Astrocyte of the hippocampus (primary cell): ENCODE measurements at regions not wholly inside any gene's neighbourhood (a gene's known extent, or its start where the extent isn't known, plus 50 kb on each side); places are given as distances from the start of the nearest gene placed in this dataset.
A peak's percentile ranks its signal among the peaks of the same experiment; 100 is the strongest.
"Not testable (repeated sequence)": the region's sequence is repeated elsewhere in the genome, so short reads cannot be mapped to it uniquely, and the experiment has no call there.

Experiments used
- DNase-seq: peaks from one replicate; pipeline ENCODE4 v3.0.0; 2011; ENCODE audit warnings: low read depth, low spot score

DNA sequence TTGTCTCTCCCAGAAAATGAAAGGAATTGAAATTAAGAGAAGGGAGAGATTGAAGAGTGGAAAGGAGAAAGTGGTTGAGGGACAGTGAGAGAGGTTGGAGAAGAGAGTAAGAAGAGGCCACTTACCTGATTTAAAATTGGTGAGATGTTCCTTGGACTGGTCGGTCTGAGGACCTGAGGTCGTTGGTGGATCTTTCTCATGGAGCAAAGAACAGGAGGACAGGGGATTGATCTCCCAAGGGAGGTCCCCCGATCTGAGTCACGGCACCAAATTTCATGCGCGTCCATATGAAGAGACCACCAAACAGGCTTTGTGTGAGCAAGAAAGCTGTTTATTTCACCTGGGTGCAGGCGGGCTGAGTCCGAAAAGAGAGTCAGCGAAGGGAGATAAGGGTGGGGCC lies 415.7 kb upstream of the EPHA7 start:
- not testable (repeated sequence) for DNase-seq

DNA sequence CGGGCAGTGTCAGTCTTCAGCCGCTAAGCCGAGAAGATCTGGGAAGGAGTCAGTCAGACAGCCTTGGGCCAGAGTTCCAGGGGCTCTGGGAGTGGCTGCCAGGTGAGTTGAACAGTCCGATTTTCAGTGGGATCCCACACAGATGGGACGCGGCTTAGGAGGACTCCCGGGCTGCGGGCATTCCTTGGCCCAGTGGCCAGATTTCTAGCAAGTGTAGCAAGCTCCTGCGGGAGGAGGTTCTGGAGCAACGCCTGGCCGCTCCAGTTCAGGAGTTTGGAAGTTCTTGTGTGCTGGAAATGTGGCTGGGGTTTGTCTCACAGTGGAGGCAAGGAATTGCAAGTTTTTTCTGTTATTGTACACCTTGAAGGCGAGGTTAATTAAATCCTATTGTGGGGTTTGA lies 414.0 kb upstream of the EPHA7 start:
- not testable (repeated sequence) for DNase-seq

DNA sequence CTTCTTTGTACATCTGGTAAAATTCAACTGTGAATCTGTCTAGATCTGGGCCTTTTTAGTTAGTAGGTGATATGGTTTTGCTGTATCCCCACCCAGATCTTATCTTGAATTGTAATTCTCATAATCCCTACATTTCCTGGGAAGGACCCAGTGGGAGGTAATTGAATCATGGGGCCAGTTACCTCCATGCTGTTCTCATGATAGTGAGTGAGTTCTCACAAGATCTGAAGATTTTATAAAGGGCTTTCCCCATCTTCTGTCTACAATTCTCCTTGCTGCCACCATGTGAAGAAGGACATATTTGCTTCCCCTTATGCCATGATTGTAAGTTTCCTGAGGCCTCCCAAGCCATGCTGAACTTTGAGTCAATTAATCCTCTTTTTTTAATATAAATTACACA lies 410.4 kb upstream of the EPHA7 start:
- not testable (repeated sequence) for DNase-seq

DNA sequence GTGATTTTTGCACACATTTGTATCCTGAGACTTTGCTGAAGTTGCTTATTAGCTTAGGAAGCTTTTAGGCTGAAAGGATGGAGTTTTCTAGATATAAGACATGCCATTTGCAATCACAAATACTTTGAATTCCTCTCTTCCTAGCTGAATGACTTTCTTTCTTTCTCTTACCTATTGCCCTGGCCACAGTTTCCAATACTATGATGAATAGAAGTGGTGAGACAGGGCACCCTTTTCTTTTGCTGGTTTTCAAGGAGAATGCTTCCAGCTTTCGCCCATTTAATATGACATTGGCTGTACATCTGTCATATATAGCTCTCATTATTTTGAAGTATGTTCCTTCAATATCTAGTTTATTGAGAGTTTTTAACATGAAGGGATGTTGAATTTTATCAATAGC lies 409.6 kb upstream of the EPHA7 start:
- peak; percentile 3 for DNase-seq

DNA sequence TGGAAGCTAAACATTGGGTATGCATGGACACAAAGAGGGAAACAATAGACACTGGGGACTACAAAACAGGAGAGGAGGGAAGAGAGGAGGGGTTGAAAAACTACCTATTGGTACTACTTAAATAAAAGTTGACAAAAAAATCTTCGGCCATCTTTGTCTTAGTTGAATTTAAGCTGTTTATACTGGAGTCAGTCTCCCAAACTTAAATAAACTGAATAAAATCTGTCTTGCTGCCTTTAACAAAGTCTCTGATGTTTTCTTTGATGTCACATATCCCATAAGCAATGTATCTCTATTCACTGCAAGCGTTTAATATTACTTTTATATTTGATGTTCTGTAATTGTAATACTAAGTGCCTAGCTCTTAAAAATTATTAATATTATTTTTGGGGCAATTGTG lies 409.2 kb upstream of the EPHA7 start:
- no peak for DNase-seq

DNA sequence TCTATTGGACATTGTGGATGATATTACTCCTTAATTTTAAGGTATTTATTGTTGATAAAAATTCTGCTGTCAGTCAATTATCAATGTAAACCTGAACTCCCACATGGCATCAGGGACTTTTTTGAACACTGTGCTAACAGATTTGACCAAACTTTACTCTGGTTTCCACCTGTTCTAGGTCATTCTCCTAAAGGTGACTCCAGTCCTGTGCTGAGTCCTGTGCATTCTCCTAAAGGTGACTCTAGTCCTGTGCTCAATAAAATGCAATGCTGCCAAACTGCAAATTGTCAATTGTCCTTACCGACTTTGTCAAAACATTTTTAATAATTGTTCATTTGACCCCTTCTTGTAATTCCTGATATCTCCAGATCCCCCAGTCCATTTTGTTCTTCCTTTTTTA lies 408.4 kb upstream of the EPHA7 start:
- DNase-seq = no peak

DNA sequence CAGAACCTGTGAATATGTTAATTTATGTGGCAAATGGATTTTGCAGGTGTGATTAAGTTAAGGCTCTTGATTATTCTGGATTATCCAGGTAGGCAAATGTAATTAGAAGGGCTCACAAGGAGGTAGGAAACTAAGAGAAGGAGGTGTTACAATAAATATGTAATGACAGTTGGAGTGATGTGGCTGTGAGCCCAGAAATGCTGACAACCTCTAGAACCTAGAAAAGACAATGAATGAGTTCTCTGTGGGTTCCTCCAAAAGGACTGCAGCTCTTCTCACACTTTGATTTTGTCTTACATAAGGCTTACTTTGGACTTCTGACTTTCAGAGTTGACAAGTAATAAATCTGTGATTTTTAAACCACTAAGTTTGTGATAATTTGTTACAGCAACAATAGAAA lies 406.6 kb upstream of the EPHA7 start:
- no peak for DNase-seq

DNA sequence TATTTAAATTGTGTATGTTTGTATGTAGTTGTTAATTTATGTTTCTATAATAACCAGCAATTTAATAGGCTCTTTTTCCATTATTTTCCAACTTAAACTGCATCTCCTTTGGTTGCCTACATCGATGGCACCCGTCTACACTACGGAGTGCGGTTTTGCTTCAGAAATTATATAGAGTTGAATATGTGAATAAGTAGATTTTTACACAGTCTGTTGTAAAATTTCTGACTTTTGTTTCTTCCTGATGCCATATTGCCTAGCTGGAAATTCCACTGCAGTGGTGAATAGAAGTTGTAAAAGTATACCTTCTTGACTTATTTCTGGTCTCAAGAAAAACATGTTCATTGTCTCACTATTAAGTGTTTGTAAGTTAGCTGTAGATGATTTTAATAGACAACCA lies 404.1 kb upstream of the EPHA7 start:
- no peak for DNase-seq

DNA sequence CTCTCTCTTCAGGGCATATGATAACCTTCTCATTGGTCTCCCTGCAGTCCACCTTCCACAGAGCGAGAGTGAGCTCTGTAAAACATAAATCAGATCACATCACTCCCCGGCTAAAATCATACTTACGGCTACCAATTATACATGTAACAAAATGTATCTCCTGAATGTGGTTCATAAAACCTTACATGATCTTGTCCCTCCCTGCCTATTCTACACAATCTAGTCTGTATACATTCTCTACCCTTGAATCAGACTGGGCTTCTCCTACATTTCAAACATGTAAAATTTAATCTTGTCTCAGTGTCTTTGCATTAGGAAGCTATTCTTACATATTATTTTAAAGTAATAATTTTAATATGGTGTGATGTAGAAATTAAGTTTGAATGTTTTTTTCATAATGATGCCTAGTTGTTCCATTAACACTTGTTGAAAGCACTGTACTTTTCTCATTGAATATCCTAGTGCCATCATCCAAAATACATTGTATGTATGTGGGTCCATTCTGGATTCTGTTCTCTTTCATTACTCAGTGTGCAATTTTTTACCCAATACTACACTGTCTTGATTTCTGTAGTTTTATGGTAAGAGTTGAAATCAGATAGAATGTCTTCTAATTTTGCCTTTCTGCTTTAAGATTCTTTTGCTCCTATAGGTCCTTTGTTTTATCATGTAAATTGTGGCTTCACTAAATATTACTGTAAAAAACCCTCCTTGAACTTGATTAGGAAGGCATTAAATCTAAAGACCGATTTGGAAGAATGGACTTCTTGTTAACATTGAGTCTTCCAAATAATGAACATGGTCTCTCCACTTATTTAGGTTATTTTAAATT lies 403.3 kb upstream of the EPHA7 start:
- DNase-seq = no peak

DNA sequence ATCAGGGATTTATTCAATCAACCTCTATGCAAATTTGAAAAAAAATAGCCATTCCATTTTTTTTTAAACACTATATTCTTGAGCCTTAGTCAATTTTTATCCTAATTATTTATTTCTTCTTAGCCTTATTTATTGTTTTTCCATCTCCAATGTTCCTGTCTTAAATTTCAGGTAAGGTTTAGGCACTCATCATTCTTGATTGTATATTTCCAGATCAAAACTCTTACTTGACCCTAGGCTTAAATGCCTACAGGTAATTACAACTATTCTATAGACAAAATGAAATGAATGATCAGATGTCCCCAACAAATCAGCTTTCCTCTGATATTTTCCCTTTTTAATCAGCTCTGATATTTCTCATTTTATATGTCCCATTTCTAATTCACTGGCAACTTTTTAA lies 402.6 kb upstream of the EPHA7 start:
- no peak for DNase-seq

DNA sequence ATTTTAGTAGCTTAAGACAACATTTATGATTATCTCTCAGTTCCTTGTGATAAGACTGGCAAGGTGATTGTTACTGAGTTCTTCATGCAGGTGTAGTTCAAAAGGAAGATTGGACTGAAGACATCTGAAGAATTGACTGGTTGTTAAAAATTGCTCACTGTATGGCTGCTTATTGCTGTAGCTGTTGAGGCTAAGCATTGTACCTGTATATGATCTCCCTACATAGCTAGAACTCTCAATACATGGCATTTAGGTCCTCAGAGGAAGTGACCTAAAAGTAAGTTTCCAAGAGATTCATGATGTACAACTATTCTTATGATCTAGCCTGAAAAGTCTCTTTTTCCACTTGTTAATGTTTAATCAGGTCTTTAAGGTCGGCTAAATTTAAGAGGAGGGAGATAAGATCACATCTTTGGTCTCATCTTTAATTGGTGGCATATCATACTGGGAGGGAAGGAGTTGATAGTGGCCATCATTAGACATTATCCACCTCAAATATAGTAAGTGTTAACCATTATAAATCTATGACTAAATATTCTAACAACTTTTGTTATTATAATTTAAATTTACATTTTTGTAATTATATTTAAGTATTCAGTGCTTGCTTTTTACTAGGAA lies 401.2 kb upstream of the EPHA7 start:
- DNase-seq = no peak

DNA sequence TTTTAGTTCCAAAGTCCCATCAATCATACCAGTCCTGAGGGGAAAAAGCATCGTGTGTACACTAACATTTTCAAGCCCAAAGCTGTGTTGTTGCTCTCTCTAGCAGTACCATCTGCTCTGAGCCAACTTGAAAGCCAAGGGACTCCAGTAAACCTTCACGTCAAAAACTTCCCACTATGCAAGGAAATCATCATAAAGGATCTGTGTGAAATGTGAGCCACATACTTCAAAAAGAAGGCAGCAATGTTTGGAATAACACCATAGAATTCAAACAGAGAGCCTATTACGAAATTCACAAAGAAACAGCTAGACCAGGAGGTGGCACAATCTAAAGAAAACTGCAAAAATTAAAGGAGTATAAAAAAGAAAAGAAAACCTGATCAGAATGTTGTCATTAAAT lies 399.8 kb upstream of the EPHA7 start:
- DNase-seq = no peak

DNA sequence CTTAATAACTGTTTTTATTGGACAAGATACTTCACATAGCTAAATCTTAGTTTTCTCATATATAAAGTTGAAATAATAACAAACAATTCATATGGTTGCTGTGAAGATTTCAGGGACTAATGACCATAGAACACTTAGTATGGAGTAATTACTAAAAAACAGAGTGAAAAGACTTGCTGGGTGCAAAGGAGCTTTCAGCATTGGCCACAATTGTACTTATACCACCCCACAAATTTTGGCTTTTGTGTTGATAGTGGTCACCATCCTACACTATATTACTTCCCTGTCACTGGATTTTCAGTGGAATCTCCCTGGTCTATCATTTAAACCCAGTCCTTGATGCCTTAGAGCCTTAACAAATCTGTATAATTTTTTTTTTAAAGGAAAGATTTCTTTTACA lies 398.6 kb upstream of the EPHA7 start:
- DNase-seq = no peak

DNA sequence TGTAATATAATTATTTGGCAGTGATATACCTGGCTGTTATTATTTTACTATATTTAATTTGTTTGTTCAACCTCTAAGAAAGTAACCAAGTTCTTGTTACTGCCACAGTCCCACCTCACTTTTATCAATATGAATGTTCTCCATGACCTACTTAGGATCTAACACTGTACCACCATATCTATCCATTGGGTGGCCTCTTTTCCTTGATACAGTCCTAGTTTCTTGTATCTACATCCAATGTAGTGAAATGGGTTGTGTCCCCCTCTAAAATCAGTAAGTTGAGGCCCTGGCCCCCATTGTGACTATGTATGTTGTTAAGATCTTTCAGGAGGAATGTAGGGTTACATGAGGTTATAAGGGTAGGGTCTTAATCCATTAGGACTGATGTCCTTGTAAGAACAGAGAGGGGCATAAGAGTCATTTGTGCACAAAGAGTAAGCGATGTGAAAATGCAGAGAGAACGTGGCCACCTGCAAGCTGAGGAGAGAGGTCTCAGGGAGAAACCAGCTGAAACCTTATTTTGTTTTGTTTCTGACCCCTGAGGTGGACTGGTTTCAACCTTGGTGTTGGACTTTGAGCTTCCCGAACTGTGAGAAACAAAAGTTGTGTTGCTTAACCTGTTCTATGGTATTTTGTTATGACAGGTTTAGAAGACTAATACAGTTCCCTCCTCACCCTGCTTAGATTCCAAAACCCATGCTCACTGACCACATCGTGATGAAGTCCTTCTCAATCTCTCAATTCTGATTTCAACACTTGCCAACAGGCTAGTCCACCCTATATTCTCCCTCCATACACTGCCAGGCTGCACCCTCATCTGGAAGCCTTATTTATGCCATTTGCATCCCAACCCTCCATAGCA lies 387.3 kb upstream of the EPHA7 start:
- DNase-seq = no peak

DNA sequence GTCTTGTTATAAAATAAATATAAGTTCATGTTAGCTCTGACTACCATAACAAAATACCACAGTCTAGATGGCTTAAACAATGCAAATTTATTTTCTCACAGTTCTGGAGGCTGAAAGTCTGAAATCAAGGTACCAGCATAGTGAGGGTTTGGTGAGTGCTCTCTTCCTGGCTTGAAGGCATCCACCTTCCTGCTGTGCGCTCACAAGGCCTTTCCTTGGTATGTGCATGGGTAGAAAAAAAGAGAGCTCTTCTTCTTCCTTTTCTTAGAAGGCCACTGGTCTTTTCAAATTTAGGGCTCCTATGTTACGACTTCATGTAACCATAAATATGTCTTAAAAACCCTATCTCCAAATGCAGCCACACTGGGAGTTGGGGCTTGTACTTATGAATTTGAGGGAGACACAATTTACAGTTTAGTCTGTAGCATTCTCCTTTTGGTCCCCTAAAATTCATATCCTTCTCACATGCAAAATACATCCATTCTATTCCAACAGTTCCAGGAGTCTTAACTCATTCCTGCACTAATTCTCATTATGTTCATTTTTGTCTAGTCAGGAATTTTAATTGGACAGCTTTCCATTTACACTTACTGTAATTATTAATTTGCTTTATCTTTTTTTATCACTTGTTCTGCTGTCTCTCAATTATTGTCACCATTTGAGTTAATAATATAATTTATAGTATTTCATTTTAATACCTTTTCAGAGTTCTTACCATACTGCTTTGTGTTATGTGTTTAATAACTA lies 381.9 kb upstream of the EPHA7 start:
- no peak for DNase-seq

DNA sequence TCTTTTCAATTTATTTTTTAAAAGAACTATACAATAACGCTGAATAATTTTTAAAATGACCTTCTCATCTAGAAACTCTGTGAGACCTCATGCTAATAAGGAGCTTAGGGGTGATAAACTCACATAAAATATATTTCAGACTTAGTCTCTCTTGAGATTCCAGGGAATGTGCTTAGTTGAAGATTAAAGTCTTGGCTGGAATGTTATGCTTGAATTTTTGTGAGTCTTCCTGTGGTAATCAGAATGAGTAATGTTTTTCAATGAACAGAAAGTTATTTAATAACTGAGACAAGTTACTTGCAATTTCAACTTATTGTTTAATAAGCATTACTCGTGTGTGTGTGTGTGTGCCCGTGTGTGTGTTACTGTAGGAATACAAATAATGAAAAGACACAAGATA lies 379.9 kb upstream of the EPHA7 start:
- peak; percentile 30 for DNase-seq

DNA sequence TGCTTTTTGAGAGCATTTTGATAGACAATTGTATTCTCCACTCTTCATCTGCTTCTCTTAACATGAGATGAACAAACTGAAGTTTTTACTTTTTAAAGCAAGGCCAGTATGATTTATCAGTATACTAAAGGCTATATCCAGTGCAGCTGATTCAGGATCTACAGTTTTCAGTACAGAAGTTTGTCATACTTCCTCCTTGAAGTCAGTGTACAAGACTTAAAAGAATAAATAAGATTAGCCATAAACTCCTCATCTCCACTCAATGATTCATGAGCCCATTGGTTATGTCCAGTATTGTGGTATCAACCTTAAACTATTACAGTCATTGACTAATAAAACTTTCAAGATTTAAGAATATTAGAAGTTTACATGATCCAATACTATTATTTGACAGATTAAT lies 374.8 kb upstream of the EPHA7 start:
- no peak for DNase-seq

DNA sequence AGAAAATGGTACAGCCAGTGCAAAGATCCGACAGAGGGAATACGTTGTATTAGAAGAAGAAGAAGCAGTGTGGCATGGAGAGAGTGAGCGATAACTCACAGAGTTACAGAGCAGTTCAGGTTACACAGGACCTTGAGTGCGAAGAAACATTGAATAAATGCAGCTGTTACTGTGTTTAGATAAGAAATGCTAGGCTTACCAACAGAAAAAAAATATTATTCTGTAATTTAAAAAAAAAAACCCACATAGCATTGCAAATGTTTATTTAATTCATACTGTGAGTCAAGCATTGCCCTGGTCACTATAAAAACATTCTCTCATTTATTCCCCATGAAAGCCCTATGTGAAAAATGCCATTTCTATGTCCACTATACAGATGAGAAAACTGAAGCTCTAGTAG lies 373.4 kb upstream of the EPHA7 start:
- peak; percentile 24 for DNase-seq

DNA sequence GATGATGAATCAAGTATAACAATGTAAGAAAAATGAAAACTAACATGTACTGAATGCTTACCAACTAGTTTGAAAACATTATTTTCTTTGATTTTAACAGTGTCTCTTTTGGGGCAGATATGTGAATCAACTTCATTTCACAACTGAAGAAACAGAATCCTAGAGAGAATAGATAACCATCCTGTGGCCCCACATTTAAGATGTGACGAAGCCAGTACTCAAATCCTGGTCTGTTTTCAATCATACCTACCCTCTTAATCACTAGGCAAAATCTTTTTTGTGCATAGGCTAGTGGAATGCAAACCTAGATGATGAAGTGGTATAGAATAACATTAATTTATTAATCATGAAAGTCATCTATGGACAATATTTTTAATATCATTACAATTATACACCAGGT lies 371.6 kb upstream of the EPHA7 start:
- no peak for DNase-seq

DNA sequence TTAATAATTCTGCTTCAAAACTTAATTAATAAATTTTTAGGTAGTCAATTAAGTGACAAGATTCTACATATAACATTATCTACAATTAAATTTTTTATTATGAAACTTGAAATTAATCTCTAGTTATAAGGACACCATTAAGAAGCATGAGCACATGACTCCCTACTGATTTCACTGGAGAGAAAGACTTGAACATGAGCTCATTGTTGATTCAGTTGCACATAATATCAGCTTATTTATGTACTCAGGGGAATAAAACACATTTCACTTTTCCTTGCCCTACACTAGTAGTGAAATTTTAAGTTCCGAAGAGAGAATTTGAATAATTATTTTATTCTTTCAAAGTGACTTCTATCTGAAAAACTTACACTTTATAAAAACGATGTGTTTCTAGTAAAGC lies 370.2 kb upstream of the EPHA7 start:
- no peak for DNase-seq

DNA sequence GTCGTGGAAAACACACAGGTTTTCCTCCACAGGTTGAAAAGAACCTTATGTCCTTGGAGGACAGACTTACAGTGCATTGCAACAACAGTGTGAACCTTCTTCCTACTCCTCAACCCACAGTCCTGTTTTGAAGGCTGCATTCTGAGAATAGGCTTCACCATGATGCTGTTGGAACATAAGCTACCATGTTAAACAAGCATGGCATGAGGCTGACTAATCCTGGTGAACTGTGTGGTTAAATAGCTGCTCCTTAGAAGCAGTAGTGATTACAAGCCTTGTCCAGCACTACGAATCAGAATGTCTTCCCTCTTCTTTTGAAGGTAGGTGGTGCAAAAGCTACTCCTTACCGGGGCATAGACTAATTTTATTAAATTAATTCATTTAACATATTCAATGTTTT lies 368.5 kb upstream of the EPHA7 start:
- peak; percentile 48 for DNase-seq
